ENCODE measurements at regions not wholly inside any gene's neighbourhood (a gene's known extent, or its start where the extent isn't known, plus 50 kb on each side); places are given as distances from the start of the nearest gene placed in this dataset.

DNA sequence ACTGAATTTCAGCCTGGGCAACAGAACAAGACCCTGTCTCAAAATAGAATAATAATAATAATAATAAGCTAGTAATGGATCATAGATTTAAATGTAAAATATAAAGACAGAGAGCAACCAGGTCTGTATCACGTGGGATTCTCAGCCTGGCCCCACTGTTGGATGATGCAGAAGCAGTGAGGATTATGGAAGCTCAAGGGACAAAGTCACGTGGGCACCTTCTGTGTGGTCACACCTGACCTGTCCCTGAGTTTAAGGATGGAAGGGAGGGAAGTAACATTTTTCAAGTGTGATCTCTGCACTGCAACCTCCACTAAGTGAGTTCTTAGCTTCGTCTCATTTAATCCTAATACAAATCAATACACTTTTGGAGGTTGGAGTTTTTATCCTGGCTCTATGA, 212.5 kb upstream of the IER5L start:
- TF ChIP-seq, protein P1, sequence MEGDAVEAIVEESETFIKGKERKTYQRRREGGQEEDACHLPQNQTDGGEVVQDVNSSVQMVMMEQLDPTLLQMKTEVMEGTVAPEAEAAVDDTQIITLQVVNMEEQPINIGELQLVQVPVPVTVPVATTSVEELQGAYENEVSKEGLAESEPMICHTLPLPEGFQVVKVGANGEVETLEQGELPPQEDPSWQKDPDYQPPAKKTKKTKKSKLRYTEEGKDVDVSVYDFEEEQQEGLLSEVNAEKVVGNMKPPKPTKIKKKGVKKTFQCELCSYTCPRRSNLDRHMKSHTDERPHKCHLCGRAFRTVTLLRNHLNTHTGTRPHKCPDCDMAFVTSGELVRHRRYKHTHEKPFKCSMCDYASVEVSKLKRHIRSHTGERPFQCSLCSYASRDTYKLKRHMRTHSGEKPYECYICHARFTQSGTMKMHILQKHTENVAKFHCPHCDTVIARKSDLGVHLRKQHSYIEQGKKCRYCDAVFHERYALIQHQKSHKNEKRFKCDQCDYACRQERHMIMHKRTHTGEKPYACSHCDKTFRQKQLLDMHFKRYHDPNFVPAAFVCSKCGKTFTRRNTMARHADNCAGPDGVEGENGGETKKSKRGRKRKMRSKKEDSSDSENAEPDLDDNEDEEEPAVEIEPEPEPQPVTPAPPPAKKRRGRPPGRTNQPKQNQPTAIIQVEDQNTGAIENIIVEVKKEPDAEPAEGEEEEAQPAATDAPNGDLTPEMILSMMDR (IDR thresholded peaks at IDR 0.05 in 4 of 5, conservative IDR thresholded peaks at IDR 0.05 in 1 of 5): no peak
- TF ChIP-seq POLR2A (IDR thresholded peaks at IDR 0.05): no peak
